ENCODE measurements at regions not wholly inside any gene's neighbourhood (a gene's known extent, or its start where the extent isn't known, plus 50 kb on each side); places are given as distances from the start of the nearest gene placed in this dataset.

DNA sequence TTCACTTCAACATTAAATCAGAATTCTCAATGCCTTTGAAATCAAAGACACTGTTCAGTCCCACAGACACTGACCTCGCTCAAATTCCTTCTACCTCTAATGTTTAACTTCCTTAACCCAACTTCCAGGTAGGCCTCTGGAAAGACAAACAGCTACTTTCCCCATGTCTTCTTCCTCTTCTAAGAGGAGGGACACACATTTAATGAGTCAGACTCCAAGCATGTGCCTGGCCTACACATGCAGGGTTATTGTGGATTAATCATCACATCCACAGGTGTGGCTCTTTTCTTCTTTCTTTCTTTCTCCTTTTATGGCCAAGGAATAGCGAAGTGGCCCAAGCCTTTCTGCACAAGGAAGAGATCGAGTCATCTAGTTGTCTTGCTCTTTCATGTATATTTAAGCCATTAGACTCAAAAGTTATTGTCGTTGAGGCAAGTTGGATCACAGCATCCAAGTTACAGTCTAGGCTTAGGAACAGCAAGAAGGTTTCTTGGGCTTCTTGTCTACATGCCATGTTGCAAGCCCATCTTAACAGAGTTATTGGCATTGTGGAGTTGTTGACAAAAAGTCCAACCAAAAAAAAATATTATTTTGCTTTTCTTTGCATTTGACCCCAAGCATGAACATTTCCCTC lies 387.8 kb downstream of the IRS1 start (continued):
- TF ChIP-seq KLF13 (CRISPR knock-in tag; IDR thresholded peaks at IDR 0.05) (no peak), DNMT1 (CRISPR knock-in tag; IDR thresholded peaks at IDR 0.05) (no peak), GATAD1 (CRISPR knock-in tag; IDR thresholded peaks at IDR 0.05) (peak; percentile 35; the same call in 1 of the 2 replicates), SSRP1 (CRISPR knock-in tag; IDR thresholded peaks at IDR 0.05) (no peak), KLF16 (CRISPR knock-in tag; IDR thresholded peaks at IDR 0.05) (peak in 1 of 2 experiments; percentile 52; a peak in 1 of 4 replicates), TRIM24 (CRISPR knock-in tag; IDR thresholded peaks at IDR 0.05) (peak; percentile 68; the same call in 1 of the 2 replicates), ZNF451 (CRISPR knock-in tag; IDR thresholded peaks at IDR 0.05) (no peak), KDM6A (CRISPR knock-in tag; IDR thresholded peaks at IDR 0.05; ENCODE audit: low read depth) (peak; percentile 72; the same call in 1 of the 2 replicates), MIER3 (CRISPR knock-in tag; IDR thresholded peaks at IDR 0.05; ENCODE audit: borderline replicate concordance) (peak; percentile 64; the same call in 1 of the 2 replicates), ZNF230 (CRISPR knock-in tag; IDR thresholded peaks at IDR 0.05) (no peak), FIP1L1 (IDR thresholded peaks at IDR 0.05; ENCODE audit: borderline replicate concordance, insufficient read depth, low read depth, low read length) (no peak), PLRG1 (conservative IDR thresholded peaks at IDR 0.05) (no peak), SMARCC2 (IDR thresholded peaks at IDR 0.05) (no peak), YEATS4 (CRISPR knock-in tag; IDR thresholded peaks at IDR 0.05; ENCODE audit: borderline replicate concordance) (no peak; the same call in 1 of the 2 replicates), REXO4 (CRISPR knock-in tag; IDR thresholded peaks at IDR 0.05; ENCODE audit: borderline replicate concordance) (no peak), THAP11 (CRISPR knock-in tag; IDR thresholded peaks at IDR 0.05) (peak; percentile 56; the same call in 1 of the 2 replicates), ZFAT (CRISPR knock-in tag; conservative IDR thresholded peaks at IDR 0.05) (no peak)
- TF ChIP-seq, protein P1, sequence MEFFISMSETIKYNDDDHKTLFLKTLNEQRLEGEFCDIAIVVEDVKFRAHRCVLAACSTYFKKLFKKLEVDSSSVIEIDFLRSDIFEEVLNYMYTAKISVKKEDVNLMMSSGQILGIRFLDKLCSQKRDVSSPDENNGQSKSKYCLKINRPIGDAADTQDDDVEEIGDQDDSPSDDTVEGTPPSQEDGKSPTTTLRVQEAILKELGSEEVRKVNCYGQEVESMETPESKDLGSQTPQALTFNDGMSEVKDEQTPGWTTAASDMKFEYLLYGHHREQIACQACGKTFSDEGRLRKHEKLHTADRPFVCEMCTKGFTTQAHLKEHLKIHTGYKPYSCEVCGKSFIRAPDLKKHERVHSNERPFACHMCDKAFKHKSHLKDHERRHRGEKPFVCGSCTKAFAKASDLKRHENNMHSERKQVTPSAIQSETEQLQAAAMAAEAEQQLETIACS (CRISPR knock-in tag; IDR thresholded peaks at IDR 0.05): no peak
- TF ChIP-seq, protein P2, sequence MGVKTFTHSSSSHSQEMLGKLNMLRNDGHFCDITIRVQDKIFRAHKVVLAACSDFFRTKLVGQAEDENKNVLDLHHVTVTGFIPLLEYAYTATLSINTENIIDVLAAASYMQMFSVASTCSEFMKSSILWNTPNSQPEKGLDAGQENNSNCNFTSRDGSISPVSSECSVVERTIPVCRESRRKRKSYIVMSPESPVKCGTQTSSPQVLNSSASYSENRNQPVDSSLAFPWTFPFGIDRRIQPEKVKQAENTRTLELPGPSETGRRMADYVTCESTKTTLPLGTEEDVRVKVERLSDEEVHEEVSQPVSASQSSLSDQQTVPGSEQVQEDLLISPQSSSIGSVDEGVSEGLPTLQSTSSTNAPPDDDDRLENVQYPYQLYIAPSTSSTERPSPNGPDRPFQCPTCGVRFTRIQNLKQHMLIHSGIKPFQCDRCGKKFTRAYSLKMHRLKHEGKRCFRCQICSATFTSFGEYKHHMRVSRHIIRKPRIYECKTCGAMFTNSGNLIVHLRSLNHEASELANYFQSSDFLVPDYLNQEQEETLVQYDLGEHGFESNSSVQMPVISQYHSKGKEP (CRISPR knock-in tag; IDR thresholded peaks at IDR 0.05): no peak
- TF ChIP-seq, protein P3, sequence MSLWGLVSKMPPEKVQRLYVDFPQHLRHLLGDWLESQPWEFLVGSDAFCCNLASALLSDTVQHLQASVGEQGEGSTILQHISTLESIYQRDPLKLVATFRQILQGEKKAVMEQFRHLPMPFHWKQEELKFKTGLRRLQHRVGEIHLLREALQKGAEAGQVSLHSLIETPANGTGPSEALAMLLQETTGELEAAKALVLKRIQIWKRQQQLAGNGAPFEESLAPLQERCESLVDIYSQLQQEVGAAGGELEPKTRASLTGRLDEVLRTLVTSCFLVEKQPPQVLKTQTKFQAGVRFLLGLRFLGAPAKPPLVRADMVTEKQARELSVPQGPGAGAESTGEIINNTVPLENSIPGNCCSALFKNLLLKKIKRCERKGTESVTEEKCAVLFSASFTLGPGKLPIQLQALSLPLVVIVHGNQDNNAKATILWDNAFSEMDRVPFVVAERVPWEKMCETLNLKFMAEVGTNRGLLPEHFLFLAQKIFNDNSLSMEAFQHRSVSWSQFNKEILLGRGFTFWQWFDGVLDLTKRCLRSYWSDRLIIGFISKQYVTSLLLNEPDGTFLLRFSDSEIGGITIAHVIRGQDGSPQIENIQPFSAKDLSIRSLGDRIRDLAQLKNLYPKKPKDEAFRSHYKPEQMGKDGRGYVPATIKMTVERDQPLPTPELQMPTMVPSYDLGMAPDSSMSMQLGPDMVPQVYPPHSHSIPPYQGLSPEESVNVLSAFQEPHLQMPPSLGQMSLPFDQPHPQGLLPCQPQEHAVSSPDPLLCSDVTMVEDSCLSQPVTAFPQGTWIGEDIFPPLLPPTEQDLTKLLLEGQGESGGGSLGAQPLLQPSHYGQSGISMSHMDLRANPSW (CRISPR knock-in tag; IDR thresholded peaks at IDR 0.05; ENCODE audit: borderline replicate concordance): no peak
- TF ChIP-seq, protein P4, sequence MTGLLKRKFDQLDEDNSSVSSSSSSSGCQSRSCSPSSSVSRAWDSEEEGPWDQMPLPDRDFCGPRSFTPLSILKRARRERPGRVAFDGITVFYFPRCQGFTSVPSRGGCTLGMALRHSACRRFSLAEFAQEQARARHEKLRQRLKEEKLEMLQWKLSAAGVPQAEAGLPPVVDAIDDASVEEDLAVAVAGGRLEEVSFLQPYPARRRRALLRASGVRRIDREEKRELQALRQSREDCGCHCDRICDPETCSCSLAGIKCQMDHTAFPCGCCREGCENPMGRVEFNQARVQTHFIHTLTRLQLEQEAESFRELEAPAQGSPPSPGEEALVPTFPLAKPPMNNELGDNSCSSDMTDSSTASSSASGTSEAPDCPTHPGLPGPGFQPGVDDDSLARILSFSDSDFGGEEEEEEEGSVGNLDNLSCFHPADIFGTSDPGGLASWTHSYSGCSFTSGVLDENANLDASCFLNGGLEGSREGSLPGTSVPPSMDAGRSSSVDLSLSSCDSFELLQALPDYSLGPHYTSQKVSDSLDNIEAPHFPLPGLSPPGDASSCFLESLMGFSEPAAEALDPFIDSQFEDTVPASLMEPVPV (CRISPR knock-in tag; IDR thresholded peaks at IDR 0.05): no peak
- TF ChIP-seq, protein P5, sequence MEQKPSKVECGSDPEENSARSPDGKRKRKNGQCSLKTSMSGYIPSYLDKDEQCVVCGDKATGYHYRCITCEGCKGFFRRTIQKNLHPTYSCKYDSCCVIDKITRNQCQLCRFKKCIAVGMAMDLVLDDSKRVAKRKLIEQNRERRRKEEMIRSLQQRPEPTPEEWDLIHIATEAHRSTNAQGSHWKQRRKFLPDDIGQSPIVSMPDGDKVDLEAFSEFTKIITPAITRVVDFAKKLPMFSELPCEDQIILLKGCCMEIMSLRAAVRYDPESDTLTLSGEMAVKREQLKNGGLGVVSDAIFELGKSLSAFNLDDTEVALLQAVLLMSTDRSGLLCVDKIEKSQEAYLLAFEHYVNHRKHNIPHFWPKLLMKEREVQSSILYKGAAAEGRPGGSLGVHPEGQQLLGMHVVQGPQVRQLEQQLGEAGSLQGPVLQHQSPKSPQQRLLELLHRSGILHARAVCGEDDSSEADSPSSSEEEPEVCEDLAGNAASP (CRISPR knock-in tag; IDR thresholded peaks at IDR 0.05; ENCODE audit: borderline replicate concordance): peak; percentile 63; the same call in 1 of the 2 replicates
